ENCODE measurements at regions not wholly inside any gene's neighbourhood (a gene's known extent, or its start where the extent isn't known, plus 50 kb on each side); places are given as distances from the start of the nearest gene placed in this dataset.

DNA sequence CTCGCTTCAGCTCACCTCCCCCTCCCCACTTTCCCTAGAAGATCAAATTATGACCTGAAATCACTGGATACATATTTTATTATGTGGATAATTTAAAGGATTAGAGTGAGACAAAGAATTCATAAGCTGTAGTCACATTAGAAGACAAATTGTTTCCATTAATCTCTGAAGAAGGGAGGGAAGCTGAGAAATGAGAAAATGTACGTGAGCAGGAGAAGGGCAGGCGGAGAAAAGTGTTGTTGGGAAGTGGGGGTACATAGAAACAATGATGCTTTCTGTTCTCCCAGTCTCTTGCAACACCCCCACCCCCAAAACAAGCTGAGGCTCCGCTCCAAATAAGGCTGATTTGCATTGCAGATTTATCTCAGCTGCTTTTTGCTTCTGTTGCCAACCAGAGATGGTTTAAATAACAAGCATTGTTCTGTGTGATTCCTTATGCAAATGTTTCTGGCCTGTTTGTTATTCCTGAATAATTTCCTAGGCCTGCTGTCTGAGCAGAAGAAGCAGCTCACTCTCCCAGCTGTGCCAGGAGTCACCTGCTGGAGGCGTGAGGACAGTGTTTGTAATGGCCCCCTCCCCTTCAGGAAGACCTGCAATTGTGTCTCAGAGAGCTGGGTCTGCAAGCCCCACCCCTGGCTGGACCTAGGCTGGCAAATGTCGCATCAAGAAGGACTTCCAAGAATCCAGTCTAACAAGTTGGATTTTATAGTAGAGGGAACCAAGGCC is 121.8 kb upstream of the TNR start:
- no peak for DNase-seq (ENCODE audit: low read depth)

DNA sequence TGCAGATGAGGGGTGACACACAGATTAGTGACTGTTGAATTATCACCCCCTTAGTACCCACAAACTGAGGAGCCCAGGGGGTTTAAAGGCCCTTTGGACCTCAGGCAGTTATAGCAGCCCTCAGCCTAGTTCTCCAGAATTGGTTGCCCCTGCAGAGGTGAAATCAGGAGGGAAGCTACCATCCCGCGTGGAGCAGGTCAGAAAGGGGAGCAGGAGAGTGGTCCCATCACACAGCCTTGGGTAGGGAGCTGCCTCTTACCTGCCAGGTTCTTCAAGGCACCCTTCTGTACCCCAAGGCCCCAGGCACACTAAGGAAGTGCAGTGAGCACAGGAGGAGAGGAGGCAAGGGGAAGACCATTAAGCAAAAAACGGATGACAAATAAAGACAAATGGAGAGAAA is 121.2 kb upstream of the TNR start:
- DNase-seq (ENCODE audit: low read depth): no peak

DNA sequence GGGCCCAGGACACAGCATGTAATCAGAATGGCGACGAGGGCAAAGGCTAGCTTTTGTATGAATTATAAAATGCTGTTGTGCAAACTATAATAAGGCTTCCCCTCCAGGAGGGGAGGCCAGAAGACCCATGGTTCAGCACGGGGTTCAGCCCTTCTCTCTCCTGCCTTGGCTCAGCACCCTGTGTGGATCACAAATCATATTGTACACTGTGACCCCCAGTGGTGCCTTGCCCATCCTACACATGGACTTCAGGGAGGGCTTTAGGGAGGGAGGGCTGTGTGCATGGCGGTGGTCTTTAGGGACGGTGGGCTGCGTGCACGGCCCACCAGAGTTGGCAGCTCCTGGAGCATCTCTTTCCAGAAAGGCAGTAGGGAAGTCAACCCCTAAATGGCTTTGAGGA is 120.8 kb upstream of the TNR start:
- no peak for DNase-seq (ENCODE audit: low read depth)

DNA sequence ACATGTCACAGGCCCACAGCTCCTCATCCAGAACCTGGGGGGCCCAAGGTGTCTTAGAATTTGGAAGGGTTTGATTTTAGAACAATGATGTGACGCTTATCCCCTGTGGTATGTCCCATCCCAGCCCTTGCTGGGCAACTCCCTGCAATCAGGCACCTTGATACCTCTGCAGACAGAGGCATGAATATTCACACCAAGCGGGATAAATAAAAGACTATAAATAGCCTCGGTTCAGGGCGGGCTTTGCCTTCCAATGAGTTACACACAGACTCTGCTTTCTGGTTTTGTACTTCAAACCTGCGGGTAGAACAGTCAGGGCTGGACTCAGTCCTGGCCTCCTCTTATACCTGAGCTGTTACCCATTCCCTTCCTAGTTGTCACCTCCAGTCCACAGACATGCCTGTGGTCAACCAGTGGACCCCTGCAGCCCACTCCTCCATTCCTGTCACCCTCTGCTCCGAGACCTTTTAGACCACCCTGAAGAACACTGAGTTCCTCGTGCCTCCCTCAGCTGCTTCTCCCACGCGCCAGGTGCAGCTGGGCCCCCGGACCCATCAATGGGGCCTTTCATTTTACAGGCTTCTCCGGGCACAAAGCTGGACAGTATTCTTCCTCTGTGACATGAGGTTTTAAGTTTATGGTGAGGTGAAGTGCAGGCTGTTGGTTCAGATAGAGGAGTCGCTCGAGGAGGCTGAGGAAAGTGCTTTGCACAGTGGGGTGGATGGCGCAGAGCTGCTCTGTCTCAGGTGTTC is 120.1 kb upstream of the TNR start:
- DNase-seq (ENCODE audit: low read depth): no peak

DNA sequence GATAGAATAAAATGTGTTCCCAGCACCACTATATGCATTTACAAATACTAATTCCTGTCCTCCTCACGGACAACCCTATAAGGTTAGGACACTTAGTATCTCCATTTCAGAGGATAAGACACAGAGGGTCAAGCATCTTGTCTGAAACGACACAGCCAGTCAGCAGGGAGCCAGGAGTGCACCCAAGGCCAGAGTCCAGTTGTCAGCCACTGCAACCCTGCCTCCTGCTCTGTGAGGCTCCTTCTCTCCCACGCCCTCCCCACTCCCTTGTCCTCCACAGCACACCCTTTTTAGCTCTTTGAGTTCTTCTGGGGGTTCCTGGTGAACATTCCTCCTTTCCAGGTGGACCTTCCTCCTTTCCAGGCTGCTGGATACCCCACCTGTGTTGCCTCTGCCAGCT is 119.0 kb upstream of the TNR start:
- DNase-seq (ENCODE audit: low read depth): no peak

DNA sequence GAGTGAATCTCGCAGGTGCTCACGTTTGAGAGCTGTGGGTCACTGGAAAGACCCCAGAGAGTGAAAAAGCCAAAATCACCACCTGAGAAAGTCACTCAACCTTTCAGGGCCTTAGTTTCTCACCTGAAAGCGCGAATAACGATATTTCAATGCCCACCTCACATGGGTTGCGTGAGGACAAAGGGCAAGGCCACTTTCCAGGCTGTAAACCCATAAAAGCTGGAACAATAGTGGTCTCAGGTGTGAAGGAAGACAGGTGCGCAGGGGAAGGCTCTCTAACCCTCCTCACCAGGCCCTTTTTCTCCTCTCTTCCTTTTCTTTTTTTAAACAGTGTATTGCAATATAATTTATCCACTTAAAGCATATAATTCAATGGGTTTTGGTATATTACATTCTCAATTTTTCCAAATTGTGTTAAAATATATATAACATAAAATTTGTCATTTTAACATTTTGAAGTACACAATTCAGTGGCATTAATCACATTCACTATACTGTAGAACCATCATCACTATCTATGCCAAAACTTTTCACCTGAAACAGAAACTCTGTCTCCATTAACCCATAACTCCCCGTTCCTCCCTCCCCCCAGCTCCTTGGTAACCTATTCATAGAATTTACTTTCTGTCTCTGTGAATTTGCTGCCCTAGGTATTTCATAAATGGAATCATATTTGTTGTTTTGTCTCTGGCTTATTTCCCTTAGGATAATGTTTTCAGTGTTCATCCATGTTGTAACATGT is 118.4 kb upstream of the TNR start:
- no peak for DNase-seq (ENCODE audit: low read depth)

DNA sequence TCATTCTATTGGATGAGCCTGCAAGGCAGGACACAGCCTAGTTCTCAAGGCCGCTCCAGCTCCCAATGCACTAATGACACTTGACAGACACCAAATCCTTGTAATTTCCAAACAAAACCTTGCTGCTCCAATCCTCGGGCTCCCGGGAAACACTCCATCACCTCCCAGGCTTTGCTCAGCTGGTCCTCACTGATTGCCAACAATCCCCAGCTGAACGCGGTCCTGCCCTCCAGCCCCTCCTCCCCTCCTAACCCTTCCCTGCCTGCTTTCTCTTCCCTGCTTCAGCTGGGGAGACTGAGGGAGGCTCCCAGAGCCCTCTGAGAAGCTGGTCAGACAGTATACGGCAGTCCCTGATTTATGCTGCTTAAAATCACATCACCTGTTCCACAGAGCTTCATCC is 114.4 kb upstream of the TNR start:
- no peak for DNase-seq (ENCODE audit: low read depth)

DNA sequence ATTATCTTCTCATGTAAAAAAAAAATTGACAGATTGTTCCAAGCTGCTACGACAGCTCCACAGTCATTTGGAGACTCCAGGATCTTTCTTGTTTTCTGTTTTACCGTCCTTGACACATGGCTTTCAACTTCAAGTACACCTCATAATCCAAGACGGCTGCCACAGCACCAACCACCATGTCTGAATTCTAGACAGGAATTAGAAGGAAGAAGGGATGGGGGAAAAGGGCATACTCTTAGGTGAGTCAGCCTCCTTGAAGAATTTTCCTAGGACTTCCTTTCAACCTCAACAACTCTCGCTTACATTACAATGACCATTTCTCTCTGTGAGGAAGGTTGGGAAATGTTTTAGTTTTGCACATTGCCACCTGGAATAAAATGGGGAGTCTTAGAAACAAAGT is 110.3 kb upstream of the TNR start:
- no peak for DNase-seq (ENCODE audit: low read depth)

DNA sequence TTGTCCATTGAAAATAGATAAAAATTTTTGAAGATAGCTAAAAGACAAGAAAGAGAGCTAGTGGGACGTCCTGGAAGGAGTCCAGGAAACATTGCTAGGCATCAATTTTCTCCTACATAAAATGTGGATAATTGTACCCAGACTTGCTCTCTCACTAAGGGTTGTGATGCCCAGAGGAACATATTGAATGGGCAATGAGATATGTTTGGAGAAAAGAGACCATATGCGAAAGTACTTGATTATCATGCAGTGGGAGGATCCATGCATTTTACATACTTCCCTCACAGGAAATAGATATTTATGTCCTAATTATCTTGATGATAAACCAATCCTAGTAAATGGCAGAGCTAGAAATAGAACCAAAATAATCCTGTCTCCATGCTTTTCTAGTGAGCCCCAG is 108.4 kb upstream of the TNR start:
- no peak for DNase-seq (ENCODE audit: low read depth)

DNA sequence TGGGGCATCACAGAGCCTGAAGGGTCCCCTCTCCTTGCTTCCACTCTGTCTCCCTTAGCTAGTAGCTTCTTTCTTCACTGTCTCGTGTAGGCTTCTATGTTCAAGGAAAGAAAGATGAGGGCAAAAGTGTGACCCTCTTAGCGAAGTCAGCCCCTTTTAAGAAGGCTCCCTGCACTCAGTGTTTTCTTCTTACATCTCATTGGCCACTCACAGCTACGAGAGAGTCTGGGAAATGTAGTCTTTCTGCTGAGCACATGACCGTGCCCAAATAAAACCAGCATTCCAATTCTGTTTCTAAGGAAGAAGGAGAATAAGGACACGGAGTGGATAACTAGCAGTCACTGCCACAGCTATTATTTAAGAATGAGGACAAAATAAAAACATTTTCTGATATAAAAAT is 104.9 kb upstream of the TNR start:
- no peak for DNase-seq (ENCODE audit: low read depth)

DNA sequence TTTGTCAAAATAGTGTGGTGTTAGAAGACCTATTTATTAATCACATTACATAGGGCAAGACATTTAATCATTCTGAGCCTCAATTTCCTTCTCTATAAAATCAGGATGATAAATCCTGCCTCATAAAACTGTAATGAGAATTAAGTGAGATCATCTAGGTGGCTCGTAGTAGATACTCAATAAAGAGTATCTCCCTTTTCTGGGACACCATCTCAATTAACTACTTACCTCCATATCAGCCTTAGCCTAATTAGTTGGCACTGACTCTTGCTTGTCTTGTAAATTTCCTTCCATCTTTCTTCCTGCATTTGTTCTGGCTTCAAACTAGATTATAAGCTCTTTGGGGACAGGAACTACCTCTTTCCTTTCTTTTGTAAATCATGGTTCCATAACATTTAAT is 102.6 kb upstream of the TNR start:
- no peak for DNase-seq (ENCODE audit: low read depth)

DNA sequence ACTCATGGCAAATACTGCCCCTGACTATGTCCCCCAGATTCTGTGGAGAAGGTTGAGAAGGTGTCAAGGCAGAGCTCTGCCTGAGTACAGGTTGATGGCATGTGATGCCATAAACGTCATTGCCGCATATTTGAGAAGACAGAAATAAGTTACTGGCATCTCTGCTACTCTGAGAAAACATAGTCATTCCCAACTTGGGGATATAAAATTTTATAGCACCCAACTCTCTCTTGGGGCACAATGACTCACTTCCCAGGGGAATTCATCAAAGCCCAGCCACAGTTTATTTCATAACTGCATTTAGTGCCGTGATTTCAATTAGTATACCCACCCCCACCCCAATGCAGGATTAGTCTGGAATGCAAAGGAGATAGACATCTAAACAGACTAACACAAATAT is 101.9 kb upstream of the TNR start:
- no peak for DNase-seq (ENCODE audit: low read depth)

DNA sequence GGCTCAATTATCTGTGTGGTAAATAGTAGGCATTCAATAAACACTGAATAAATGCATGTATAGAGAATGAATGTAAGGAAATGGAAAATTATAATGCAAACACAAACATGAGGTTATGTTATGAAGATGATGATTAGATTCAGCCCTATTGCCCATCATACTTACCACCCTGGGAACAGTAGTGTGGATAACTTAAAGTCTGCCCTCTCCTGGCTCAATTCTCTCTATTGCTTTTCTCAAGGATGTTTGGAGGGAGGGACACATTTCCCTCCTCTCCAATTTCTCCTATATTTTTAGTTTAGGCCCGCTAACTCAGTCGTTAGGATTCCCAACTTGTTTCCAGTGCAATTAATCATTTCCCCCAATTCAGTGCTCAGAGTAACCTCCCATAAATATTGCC is 101.5 kb upstream of the TNR start:
- DNase-seq (ENCODE audit: low read depth): no peak

DNA sequence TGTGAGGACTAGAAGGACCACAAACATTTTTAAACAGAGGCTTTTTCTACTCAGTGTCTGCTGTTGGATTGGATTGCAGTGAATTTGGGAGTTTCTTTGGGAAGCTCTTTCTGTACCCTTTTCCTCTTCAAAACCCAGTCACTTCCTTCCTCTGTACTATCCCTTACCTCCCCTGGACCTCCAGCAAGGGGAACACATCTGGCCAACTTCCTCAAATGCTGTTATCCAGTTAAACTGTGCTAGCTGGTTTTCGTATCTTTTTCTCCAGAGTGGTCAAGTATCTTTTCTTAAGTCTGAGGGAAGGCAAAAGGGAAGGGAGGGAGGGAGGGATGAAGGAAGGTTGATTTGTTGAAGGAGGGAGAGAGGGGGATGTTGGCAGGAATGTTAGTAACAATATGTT is 99.2 kb upstream of the TNR start:
- DNase-seq (ENCODE audit: low read depth): no peak

DNA sequence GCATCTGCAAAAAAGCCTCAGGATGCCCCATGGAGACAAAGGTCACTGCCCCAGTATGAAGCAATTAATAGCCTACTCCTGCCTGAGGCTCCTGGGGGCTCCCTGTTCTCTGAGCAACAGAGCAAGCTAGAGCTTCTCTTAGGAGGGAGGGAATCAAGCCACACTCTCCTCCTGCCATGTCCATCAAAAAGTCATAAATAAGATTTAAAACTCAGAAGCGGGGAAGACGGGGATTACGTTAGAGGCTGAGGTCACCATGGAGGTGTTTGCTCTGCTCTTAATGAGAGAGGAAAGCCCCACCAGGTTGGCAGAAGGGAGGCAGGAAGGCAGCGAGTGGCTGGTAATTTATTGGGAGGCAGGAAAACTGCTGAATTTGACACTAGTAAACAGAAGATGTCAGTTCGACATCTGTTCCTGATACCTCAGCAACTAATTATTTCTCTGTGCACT is 98.4 kb upstream of the TNR start:
- no peak for DNase-seq (ENCODE audit: low read depth)

DNA sequence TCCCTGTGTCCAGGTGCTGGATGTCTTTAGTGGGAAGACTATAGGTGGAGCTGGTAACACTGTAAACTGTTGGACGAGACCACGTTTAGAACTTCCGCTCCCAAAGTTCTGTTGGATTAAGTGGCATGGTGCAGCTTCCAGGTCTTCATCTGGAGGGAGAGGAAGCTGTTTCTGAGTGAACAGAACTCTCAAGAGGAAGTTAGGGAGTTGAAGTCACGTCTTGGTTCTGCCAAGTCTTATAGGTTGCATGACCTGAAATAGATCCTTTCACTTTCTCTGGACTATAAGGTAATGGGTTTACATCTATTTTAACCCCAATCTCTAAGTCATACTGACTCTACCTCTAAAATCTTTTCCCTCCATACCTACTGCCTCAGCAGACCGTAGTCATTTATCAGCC is 97.4 kb upstream of the TNR start:
- DNase-seq (ENCODE audit: low read depth): no peak

DNA sequence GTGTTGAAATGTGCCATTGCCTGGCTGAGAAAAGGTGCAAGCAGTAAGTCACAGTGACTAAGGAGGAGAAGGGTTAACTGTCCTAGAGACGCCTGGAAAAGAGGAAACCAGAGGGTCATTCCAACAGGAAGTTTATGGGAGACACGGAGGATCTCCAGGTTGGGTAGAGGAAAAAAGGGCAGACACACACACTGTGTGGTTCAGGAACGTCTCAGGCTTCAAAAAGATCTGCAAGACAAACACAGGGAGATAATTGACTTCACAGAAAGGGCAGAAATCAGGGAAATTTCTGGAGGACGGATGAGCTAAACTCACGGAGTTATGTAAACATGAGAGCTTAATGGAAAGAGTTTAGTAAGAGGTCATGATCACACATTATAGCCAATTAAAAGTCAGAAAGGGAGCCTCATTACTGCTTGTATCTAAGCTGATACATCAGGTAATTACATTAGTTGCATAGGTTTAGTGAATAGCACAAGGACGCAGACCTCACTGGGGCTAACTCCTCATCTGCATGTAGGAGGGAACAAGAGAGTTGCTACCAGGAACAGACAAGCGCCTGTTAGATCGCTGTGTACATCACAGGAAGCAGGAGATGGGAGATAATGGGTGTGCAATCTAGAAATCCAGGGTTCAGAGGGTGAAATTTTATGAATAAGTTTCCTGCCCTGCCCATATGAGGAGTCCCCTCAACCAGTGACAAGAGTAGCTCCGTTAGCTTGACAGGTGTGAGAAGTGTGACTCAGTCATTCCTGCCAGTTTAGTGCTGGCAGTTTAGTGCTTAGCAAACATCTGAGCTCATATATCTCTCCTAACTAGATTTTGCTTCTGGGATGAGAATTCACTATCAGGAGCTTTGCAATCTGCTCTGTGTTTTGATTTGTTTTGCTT is 96.6 kb upstream of the TNR start:
- no peak for DNase-seq (ENCODE audit: low read depth)

DNA sequence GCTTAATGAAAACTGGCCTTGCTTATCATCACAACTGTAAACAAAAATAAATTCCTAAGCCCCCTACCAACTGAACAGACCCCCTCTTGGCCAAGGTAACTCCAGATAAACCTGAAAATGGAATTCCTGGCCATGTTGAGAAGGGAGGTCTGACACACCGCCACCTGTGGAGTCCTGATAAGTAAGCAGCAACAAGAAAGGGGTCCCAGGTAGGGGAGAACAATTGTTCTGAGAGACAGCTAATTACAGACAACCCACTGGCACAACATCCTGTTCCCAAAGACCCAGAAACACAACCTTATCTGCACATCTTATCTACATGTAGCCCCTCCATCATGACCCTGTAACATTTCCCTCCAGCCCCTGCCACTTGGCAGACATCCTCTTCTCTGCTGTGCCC is 91.2 kb upstream of the TNR start:
- DNase-seq (ENCODE audit: low read depth): no peak

DNA sequence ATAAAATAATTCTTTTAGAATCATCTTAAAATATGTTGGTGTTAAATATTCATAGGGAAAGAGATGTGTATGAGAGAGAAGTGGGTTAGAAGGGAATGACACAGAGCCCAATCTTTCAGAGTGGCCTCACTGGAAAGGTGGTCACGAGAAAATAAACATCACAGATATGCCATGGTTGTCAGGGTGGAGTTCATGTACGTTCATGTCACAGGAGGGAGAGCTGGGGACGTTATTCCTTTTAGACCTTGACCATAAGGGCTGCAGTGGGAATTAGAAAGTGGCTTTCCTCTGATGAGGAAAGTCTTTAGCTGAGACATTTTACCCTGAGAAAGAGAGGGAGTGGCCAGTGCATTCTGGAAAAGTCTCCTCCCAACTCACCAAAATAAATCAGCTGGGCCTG is 90.6 kb upstream of the TNR start:
- no peak for DNase-seq (ENCODE audit: low read depth)

DNA sequence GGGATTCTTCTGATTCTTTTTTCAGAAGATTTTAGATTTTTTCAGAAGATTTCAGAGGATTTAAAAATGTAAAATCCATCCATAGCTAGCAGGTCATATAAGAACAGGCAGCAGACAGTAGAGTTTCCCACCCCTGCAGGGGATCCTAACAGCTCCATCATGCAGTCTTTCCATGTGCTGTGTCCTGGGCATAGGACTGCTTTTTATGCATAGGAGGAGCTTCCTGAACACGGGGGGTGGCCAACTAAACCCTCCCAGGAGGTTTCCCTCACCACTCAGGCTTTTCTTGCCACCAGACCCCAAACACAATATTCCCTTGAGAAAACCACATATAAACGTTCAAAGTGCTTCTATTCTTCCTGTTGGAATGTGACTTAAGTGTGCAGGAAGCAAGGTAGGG is 90.1 kb upstream of the TNR start:
- DNase-seq (ENCODE audit: low read depth): no peak

DNA sequence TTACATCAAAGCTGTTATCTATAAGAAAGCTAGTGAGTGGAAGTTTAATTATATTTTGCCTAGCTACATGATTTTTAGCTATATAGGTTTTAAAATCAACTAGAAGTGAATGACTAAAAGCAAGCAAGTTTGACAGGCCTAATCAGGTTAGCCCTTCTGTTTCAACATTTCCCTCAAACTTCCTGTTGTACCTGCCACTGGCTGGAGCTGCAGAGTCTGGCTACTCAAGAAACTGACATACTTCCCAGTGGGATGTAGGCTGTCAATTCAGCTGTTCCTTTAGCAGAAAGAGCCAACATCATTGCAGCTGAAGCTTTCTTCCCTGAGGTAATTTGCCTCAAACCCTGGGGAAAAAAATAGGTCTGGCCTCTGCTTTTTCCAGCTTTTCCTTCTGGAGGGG is 87.1 kb upstream of the TNR start:
- no peak for DNase-seq (ENCODE audit: low read depth)

DNA sequence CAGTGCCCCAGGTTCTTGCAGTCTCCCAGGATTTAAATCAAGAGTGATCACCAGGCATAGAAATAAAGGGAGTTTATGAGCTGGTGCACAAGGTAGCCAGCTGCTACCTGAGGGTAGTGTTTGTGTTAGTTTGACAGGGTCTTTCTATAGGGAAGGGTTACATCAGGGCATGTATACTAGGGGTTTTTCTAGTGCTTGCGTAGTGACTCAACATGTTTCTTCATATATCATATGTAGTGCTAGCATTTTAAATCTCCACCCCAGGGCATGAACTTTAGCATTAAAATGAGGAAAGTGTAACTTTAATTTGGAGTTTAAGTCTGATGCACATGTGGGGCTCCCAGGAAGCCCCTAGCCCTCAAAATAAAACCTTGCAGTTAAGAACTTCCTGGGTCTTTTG is 86.5 kb upstream of the TNR start:
- DNase-seq (ENCODE audit: low read depth): no peak

All from non-pigmented ciliary epithelial cell (primary cell).